Stimulated activated naive CD8-positive, alpha-beta T cell treated with anti-CD3 and anti-CD28 coated beads, Interleukin-15, Interleukin-2, amounts not matched to agents 100 U/mL and 50 U/mL, for 24 hours (primary cell): ENCODE measurements at regions not wholly inside any gene's neighbourhood (a gene's known extent, or its start where the extent isn't known, plus 50 kb on each side); places are given as distances from the start of the nearest gene placed in this dataset.

ENCODE experiments used
- ATAC-seq: fragments of 150-1000 bp; cut with Tn5 transposase; one replicate; pipeline ENCODE4 v1.10.0; 2021
- DNase-seq: peaks from one replicate; pipeline ENCODE4 v3.0.0; 2021

DNA sequence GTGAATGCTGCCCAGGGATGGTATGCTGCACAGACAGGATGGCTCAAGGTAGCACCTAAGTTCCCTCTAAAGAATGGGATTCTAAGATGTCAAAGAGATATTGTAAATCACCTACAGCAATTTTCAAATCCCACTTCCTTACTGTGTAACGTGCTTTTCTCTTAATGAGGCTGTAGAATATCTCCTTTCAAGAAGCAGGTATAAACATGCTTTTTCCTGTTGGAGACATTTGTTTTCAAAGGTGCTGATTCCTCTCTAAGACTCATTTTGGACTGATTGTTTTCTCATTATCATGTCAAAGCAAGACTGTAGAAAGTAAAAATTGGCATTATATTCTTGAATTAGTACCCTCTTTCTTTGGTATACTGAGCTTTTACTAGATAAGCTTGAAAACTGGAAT, 412.6 kb upstream of the PAPPA start:
- DNase-seq, result no peak
- no peak for ATAC-seq

DNA sequence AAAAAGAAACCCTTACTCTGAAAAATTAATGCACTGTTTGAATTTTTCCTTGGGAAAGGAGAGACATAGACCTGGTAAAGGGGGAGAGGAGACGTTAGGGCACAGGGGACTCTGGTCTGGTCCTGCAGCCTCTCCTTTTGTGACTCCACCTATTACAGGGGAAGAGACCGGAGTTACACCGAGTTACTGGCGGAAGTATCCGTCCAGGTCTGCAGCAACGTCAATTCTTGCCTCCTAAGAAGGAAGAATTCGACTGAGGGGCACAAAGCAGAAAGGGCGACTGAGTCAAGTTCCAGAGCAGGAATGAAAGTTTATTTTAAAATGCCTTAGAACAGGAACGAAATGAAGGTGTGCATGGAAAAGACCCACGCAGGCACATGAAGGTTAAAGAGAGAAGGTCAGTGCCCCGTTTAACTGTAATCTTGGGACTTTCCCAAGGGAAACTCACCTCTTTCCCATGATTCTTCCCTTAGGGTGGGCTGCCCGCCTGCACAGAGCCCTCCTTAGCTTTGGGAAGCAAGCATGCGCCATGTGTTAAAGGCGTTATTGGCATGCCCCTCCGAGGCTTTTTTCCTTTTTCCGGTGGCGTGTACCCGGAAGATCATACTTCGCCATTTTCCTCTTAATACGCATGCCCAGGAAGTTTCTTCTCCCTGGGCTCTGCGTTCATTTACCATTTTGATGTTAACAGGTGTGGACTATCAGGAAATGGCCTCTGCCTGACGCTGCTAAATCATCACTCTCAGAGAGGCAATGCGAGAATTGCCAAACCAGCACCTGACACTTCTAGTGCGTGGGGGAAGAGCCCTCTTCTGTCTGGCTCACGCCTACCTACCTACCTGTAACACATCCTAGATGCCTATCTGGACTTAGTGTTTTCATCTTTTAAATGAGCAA, 409.6 kb upstream of the PAPPA start:
- DNase-seq, result no peak
- no peak for ATAC-seq

DNA sequence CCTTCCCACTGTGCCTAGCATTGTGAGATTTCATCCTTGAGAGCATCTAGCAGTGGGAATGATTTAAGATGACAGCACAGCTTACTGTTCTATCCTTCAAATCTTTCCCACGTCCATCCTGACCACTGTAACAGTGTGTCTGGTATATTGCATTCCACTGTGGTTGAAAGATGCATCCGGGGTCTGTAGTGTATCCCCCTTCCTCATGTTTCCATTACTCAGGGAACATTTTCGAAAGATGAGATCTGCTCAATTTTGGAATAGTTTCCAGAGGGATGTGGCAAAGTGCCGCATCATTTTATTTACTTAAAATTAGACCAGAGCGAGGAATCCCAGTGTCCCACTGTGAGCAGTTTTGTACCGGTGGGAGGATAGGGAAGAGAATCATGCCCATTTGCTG, 407.1 kb upstream of the PAPPA start:
- ATAC-seq (no peak), DNase-seq (no peak)

GRCh38 chr9:115747731-115748130, 405.9 kb upstream of the PAPPA start:
- no peak for ATAC-seq

GRCh38 chr9:115756736-115757135, 396.9 kb upstream of the PAPPA start:
- DNase-seq (no peak), ATAC-seq (no peak)

More at GRCh38 chr9:115747731-115748130, 405.9 kb upstream of the PAPPA start:
- no peak for DNase-seq

DNA sequence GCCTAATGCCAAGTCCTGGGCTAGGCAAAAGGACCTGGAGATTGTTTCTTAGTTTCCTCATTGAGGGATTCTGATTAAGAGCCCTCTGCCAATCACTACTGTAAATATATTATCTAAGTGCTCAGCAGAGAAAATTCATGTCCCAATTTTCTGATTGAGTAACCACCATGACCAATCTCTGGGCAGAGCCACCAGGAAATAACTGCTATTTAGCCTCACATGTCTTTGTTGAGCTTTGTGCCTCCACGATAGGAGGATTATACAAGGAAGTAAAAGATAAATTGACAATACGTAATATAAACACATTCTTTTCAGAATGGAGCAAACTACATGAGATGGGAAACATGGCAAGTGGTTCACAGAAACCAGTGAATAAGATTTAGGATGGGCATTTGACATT, 396.1 kb upstream of the PAPPA start:
- no peak for ATAC-seq
- DNase-seq, result no peak

DNA sequence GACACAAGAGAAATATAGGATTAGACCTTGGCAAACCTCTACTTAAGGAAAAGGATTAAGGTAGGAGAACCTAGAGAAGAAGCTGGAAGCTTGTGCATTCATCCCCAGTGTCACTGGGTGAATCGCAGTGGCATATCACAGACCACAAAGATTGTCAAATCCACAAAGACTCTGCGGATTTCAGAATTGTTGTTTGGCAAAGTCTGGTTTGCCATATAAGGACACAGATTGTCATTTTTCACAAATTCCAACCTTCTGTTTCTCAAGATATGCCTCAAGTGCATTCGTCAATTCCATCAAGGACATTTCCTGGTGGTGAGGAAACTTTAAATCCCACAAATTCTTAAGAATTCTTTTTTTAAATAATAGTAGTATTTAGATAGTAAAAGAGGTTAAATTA, 395.1 kb upstream of the PAPPA start:
- ATAC-seq (no peak), DNase-seq (no peak)

DNA sequence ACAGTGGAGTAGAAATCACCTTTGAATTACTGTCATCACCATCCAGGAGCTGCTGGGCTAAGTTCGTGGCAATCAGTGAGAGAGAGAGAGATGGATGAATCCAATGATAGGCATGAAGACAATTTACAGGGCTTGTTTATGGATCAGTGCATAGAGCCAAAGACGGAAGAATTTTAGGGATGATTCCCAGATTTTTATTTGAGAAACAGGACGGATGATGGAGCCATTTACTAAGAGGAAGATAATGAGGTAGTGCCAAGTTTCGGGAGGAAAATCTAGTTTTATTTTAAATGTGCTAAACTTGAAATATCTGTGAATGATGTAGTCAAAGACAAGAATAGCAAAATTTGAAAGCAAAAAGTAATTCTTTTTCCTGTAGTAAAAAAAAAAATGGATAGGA, 394.2 kb upstream of the PAPPA start:
- no peak for DNase-seq
- ATAC-seq, result no peak

DNA sequence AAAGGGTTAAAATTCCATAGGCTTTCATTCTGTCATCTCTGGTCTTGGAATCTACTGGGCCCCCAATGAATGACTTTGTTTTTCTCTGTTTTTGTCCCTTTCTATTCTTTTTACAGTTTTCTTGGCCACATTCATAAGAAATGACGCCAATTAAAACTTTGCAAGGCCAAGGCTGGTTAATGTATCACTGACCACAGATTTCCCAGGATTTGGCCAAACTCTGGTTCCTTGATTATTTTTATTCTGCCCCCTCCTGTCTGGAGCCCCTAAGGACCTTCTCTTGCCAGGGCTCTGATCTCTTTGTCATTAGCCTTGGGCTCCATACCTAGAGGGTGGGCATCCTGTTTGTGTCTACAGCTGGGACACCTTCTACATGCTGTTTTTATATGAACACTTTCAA, 388.9 kb upstream of the PAPPA start:
- DNase-seq (no peak), ATAC-seq (no peak)

GRCh38 chr9:115765060-115765459, 388.5 kb upstream of the PAPPA start:
- no peak for DNase-seq
- ATAC-seq, result no peak

GRCh38 chr9:115766370-115766955, 387.1 kb upstream of the PAPPA start:
- ATAC-seq, result no peak
- no peak for DNase-seq

GRCh38 chr9:115770521-115770920, 383.1 kb upstream of the PAPPA start:
- DNase-seq, result no peak
- ATAC-seq, result no peak

GRCh38 chr9:115775659-115776058, 377.9 kb upstream of the PAPPA start:
- ATAC-seq, result no peak
- DNase-seq, result no peak

GRCh38 chr9:115777610-115778009, 376.0 kb upstream of the PAPPA start:
- ATAC-seq (no peak), DNase-seq (no peak)

DNA sequence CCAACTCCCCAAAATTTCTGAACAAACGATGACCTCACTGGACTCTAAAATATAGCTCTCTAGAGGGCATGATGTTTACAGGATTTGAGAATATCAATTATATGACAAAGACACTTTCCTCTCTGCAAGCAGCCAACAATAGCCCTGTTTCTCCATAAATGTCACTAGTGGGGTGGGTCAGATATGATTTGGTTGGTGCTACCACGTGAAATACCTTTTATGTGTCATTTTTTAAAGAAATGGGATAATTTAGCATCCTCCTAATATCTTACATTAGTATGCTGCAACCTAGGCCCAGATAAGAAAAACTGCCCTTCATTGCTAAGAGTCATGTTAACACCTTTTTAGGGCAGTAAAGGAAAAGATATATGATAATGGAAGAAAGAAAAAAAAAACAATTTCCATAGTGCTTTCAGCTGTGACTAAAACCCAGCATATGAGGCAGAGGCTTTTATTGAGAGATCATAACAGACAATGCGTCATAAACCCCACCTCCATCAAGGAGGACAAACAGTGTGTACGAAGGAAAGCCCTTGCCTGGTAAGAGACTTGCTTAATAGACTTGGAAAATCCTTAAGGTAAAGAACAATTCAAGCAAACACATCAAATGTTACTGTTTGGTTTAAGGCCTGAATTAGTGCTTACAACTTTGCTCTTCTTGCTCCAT, 372.4 kb upstream of the PAPPA start:
- DNase-seq (no peak), ATAC-seq (no peak)

GRCh38 chr9:115786321-115786720, 367.3 kb upstream of the PAPPA start:
- no peak for DNase-seq

GRCh38 chr9:115790520-115790919, 363.1 kb upstream of the PAPPA start:
- ATAC-seq, result no peak
- no peak for DNase-seq

More at GRCh38 chr9:115786321-115786720, 367.3 kb upstream of the PAPPA start:
- ATAC-seq, result no peak

GRCh38 chr9:115794921-115795475, 358.6 kb upstream of the PAPPA start:
- DNase-seq, result no peak
- no peak for ATAC-seq

DNA sequence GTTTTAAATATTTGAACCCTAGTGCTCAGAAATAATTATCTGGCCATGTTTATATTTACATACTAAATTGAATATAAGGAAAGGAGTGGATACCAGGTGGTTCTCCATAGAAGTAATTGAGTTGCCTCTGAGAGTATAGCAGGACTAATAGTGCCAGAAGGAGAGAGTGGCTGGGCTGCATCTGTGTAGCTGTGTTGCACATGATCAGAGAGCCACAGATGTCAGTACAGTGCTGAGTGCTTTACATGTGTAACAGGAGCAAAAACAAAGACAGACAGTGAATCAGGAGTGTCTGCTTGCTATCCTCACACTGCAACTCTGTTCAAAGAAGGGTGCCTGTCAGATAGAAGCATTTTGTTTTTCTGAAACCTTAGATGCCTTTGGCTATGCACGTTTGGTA, 353.9 kb upstream of the PAPPA start:
- ATAC-seq (no peak), DNase-seq (no peak)

GRCh38 chr9:115804206-115804605, 349.4 kb upstream of the PAPPA start:
- ATAC-seq, result no peak
- no peak for DNase-seq

GRCh38 chr9:115808108-115808507, 345.5 kb upstream of the PAPPA start:
- DNase-seq, result no peak
- ATAC-seq, result no peak

DNA sequence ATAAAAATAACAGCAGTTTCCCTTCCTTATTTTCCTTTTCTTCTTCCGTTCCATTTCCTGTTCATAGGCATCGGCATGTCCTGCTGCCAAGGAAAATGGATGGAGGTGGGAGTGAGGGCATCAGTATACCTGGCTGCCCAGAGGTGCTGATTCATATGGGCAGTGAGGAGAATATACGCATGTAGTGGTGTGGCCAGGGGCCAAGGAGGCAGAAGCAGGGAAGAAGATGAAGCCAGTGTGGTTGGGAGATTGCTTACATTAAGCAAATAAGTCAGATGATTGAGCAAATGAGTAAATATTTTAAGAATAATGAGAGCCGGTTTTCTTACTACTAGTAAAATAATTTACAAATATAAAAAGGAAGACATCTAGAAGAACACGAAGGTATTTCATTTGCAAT, 344.9 kb upstream of the PAPPA start:
- ATAC-seq (no peak), DNase-seq (no peak)

DNA sequence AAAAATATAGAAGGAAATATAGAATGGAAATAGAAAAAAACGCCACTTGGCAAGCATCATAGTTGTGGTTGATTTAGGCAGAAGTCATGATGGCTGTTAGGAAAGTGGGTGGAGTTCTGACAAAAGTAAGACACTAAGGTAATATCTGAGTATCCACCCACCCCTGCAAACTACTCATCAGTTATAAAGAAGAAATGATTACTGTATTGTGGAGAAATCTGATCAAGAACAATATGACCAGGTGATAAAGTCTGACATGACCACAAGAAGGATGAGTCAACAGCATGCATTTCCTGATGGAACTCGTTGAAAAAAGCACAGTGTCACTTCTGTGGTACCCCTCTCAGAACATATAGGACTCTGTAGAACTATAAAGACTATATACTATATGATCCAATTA, 343.4 kb upstream of the PAPPA start:
- DNase-seq, result no peak
- no peak for ATAC-seq
